Bronchial epithelial cell (primary cell): ENCODE measurements at regions not wholly inside any gene's neighbourhood (a gene's known extent, or its start where the extent isn't known, plus 50 kb on each side); places are given as distances from the start of the nearest gene placed in this dataset.

ENCODE experiments used
- DNase-seq: peaks from one replicate; pipeline ENCODE4 v3.0.0-alpha.2; 2010; ENCODE audit warnings: low read depth
- FAIRE-seq: peaks from 2 replicates; lab custom pipeline; 2011; peaks lifted over from hg19 to GRCh38; lab: Jason Lieb, UNC
- H3K27me3 ChIP-seq: 2 replicates; pipeline ENCODE4 v1.5.1; 2011; ENCODE audit warnings: low read length; ENCODE audit not compliant: control insufficient read depth, insufficient read depth
- H3K36me3 ChIP-seq: 2 replicates; pipeline ENCODE4 v1.5.1; 2011; ENCODE audit warnings: low read length; ENCODE audit not compliant: control insufficient read depth, insufficient read depth
- H3K4me3 ChIP-seq: 2 replicates; pipeline ENCODE4 v1.5.1; 2011; ENCODE audit warnings: mild to moderate bottlenecking, low read depth, low read length, control low read depth
- TF ChIP-seq, protein P1 (sequence below): IDR thresholded peaks from 2 replicates; pipeline ENCODE4 v1.5.1; 2011; ENCODE audit warnings: mild to moderate bottlenecking, moderate library complexity, low read length, control low read depth, inconsistent platforms; ENCODE audit not compliant: insufficient read depth, severe bottlenecking

DNA sequence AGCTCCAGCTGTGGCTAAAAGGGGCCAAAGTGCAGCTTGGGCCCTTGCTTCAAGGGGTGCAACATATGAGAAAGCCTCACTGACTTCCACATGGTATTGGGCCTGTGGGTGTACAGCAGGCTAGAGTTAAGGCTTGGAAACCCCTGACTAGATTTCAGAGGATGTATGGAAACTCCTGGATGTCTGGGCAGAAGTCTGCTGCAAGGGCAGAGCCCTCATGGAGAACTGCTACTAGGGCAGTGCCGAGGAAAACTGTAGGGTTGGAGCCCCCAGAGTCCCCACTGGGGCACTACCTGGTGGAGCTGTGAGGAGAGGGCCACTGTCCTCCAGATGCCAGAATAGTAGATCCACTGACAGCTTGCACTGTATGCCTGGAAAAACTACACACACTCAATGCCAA lies 69.5 kb downstream of the XCL2 start:
- no peaks in the 10 kb centered on the region for H3K27me3 ChIP-seq
- H3K36me3 ChIP-seq, result no peaks in the 10 kb centered on the region
- no peak overlapping the region for H3K4me3 ChIP-seq
- FAIRE-seq, result no peak
- TF ChIP-seq, protein P1, sequence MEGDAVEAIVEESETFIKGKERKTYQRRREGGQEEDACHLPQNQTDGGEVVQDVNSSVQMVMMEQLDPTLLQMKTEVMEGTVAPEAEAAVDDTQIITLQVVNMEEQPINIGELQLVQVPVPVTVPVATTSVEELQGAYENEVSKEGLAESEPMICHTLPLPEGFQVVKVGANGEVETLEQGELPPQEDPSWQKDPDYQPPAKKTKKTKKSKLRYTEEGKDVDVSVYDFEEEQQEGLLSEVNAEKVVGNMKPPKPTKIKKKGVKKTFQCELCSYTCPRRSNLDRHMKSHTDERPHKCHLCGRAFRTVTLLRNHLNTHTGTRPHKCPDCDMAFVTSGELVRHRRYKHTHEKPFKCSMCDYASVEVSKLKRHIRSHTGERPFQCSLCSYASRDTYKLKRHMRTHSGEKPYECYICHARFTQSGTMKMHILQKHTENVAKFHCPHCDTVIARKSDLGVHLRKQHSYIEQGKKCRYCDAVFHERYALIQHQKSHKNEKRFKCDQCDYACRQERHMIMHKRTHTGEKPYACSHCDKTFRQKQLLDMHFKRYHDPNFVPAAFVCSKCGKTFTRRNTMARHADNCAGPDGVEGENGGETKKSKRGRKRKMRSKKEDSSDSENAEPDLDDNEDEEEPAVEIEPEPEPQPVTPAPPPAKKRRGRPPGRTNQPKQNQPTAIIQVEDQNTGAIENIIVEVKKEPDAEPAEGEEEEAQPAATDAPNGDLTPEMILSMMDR, result no peak
- no peak for DNase-seq

DNA sequence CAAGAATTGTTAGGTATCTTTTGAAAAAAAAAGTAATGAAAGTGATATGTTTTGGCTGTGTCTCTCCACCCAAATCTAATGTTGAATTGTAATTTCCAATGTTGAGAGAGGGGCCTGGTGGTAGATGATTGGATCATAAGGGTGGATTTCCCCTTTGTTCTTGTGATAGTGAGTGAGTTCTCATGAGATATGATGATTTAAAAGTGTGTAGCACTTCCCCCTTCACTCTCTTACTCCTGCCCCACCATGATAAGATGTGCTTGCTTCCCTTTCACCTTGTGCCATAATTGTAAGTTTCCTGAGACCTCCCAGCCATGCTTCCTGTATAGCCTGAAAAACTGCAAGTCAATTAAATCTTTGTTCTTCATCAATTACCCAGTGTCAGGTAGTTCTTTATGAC lies 70.7 kb downstream of the XCL2 start:
- no peaks in the 10 kb centered on the region for H3K27me3 ChIP-seq
- H3K4me3 ChIP-seq, result no peak overlapping the region
- H3K36me3 ChIP-seq, result no peaks in the 10 kb centered on the region
- no peak for DNase-seq
- FAIRE-seq, result no peak
- TF ChIP-seq, protein P1, result no peak

DNA sequence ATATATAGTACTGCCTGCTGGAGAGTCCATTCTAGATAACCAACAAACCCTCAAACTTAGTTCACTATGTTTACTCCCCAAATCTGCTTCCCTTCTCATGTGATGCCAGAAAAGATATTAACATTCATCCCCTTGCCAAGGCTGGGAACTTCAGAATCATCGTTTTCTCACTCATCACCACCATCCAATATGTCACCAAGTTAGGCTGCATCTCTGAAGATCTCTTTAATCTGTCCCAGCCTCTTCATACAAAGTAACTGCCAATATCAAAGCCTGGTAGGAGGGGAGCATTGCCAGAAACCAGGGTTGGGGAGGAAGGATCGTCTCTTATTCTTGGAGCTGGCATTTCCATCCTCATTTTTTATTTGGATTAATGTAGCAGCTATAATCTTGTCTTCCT lies 71.6 kb downstream of the XCL2 start:
- no peak for DNase-seq
- H3K36me3 ChIP-seq, result no peaks in the 10 kb centered on the region
- TF ChIP-seq, protein P1, result no peak
- H3K27me3 ChIP-seq, result no peaks in the 10 kb centered on the region
- H3K4me3 ChIP-seq, result no peak overlapping the region
- no peak for FAIRE-seq

DNA sequence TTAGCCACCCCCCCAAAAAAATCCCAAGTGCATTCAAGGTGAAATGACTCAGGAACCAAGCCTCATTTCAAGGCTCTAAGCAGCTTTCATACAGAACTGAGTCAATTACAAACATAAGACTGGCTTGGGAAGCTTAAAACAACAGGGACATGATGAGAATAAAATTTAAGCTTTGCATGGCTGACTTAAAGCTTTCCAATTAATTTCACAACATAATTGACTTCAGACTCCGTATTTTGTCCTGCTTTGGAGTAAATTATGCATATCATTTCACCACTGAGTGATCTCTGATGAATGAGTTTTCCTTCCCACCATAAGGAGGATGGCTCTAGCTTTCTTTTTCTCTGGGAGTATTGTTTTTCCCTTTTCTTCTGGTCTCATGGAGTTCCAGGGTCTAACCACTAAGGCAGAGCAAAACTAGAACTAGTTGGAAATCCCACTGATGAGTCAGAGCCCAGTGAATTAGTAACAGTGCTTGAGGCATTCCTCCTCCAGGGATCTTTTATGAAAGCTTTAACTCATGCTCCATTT lies 72.8 kb downstream of the XCL2 start:
- peak; percentile 83 for DNase-seq
- FAIRE-seq, result no peak
- Histone ChIP-seq H3K27me3 (no peaks in the 10 kb centered on the region), H3K4me3 (no peak overlapping the region), H3K36me3 (no peaks in the 10 kb centered on the region)
- TF ChIP-seq, protein P1, result no peak

DNA sequence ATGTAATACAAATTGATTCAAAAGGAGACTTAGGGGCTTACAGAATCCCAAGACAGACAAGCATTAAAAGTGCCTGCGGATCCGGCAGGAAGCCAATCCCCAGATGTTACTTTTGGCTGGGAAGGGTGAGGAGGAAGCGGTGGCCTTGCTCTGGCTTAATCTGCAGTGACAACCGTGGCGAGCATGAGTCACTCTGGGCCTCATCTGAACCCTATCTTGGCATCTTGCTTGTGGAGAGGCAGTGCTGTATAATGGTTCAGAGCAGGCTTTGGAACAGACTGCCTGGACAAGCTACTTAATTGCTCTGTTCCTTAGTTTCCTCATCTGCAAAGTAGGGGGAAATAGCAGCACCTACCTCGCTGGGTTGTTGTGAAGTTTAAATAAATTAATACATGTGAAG lies 74.1 kb downstream of the XCL2 start:
- TF ChIP-seq, protein P1, result no peak
- DNase-seq (no peak), FAIRE-seq (no peak)

DNA sequence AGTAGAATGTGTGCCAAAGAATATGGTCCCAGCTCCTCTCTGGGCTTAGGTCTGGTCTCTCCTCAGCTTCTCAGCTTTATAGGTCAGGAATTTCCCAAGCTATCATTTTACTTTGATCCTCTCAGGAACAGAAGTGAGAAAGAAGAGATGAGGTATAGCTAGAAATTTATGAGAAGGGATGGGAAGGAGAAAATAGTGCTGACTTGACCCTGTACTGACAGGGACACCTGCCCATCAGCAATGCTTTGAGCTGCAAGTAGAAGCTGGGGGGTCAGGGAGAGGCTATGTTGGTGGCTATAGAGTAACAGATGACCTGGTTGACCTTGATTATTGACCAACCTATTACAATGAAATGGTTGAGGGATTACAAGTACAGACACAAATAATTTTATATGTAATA lies 75.0 kb downstream of the XCL2 start:
- DNase-seq (no peak), FAIRE-seq (no peak)
- Histone ChIP-seq H3K4me3 (no peak overlapping the region), H3K27me3 (no peaks in the 10 kb centered on the region), H3K36me3 (no peaks in the 10 kb centered on the region)
- TF ChIP-seq, protein P1, result no peak

More for the DNA sequence above, 74.1 kb downstream of the XCL2 start:
- Histone ChIP-seq H3K4me3 (no peak overlapping the region), H3K36me3 (no peaks in the 10 kb centered on the region), H3K27me3 (no peaks in the 10 kb centered on the region)
